Mucosa of stomach (tissue), 1 donor: ENCODE measurements at regions not wholly inside any gene's neighbourhood (a gene's known extent, or its start where the extent isn't known, plus 50 kb on each side); places are given as distances from the start of the nearest gene placed in this dataset.

Experiments used
- H3K27me3 ChIP-seq: one replicate; pipeline ENCODE4 v1.7.0; 2013; ENCODE audit warnings: mild to moderate bottlenecking, low read length; ENCODE audit not compliant: control insufficient read depth, insufficient read depth
- H3K36me3 ChIP-seq: one replicate; pipeline ENCODE4 v1.7.0; 2013; ENCODE audit warnings: low read length; ENCODE audit not compliant: control insufficient read depth, insufficient read depth
- H3K4me1 ChIP-seq: one replicate; pipeline ENCODE4 v1.7.0; 2013; ENCODE audit warnings: mild to moderate bottlenecking, low read length; ENCODE audit not compliant: control insufficient read depth, insufficient read depth
- H3K4me3 ChIP-seq: one replicate; pipeline ENCODE4 v1.7.0; 2013; ENCODE audit warnings: low read length
- H3K9ac ChIP-seq: one replicate; pipeline ENCODE4 v1.7.0; 2013; ENCODE audit warnings: mild to moderate bottlenecking, low read length, moderate library complexity
- H3K9me3 ChIP-seq: one replicate; pipeline ENCODE4 v1.7.0; 2013; ENCODE audit warnings: mild to moderate bottlenecking, low read length, moderate library complexity; ENCODE audit not compliant: control insufficient read depth
- donor health status: Pancreatic carcinoma.

GRCh38 chr2:13596233-13596632 is 879.5 kb downstream of the TRIB2 start:
- H3K9me3 ChIP-seq: no peaks in the 10 kb centered on the region
- no peak overlapping the region for H3K4me3 ChIP-seq
- no peaks in the 10 kb centered on the region for H3K4me1 ChIP-seq
- H3K9ac ChIP-seq: no peak overlapping the region
- H3K36me3 ChIP-seq: no peaks in the 10 kb centered on the region
- H3K27me3 ChIP-seq: no peaks in the 10 kb centered on the region

- Histone ChIP-seq H3K9me3 (no peaks in the 10 kb centered on the region), H3K36me3 (no peaks in the 10 kb centered on the region), H3K9ac (no peak overlapping the region), H3K27me3 (no peaks in the 10 kb centered on the region), H3K4me1 (no peaks in the 10 kb centered on the region), H3K4me3 (no peak overlapping the region)
Observed at GRCh38 chr2:13597176-13597575, 880.4 kb downstream of the TRIB2 start.

- Histone ChIP-seq H3K27me3 (no peaks in the 10 kb centered on the region), H3K4me1 (no peaks in the 10 kb centered on the region), H3K36me3 (no peaks in the 10 kb centered on the region), H3K9ac (no peak overlapping the region), H3K4me3 (no peak overlapping the region), H3K9me3 (no peaks in the 10 kb centered on the region)
Observed at GRCh38 chr2:13601506-13601905, 884.8 kb downstream of the TRIB2 start.

GRCh38 chr2:13604951-13605661 is 888.4 kb downstream of the TRIB2 start:
- Histone ChIP-seq H3K4me3 (no peak overlapping the region), H3K36me3 (no peaks in the 10 kb centered on the region), H3K9ac (no peak overlapping the region), H3K27me3 (no peaks in the 10 kb centered on the region), H3K9me3 (no peaks in the 10 kb centered on the region), H3K4me1 (no peaks in the 10 kb centered on the region)

GRCh38 chr2:13607139-13607538 is 890.4 kb downstream of the TRIB2 start:
- Histone ChIP-seq H3K4me1 (no peaks in the 10 kb centered on the region), H3K9ac (no peak overlapping the region), H3K9me3 (no peaks in the 10 kb centered on the region), H3K4me3 (no peak overlapping the region), H3K27me3 (no peaks in the 10 kb centered on the region), H3K36me3 (no peaks in the 10 kb centered on the region)

- no peak overlapping the region for H3K9ac ChIP-seq
- H3K4me1 ChIP-seq: no peaks in the 10 kb centered on the region
- no peaks in the 10 kb centered on the region for H3K9me3 ChIP-seq
- no peaks in the 10 kb centered on the region for H3K27me3 ChIP-seq
- H3K4me3 ChIP-seq: no peak overlapping the region
- no peaks in the 10 kb centered on the region for H3K36me3 ChIP-seq
Observed at GRCh38 chr2:13611939-13612338, 895.2 kb downstream of the TRIB2 start.

GRCh38 chr2:13616059-13616458 is 899.3 kb downstream of the TRIB2 start:
- H3K4me1 ChIP-seq: no peaks in the 10 kb centered on the region
- H3K27me3 ChIP-seq: no peaks in the 10 kb centered on the region
- no peak overlapping the region for H3K9ac ChIP-seq
- no peak overlapping the region for H3K4me3 ChIP-seq
- no peaks in the 10 kb centered on the region for H3K36me3 ChIP-seq
- H3K9me3 ChIP-seq: no peaks in the 10 kb centered on the region

- Histone ChIP-seq H3K9ac (no peak overlapping the region), H3K36me3 (no peaks in the 10 kb centered on the region), H3K9me3 (no peaks in the 10 kb centered on the region), H3K4me3 (no peak overlapping the region), H3K27me3 (no peaks in the 10 kb centered on the region), H3K4me1 (no peaks in the 10 kb centered on the region)
Observed at GRCh38 chr2:13616616-13617015, 899.9 kb downstream of the TRIB2 start.

- Histone ChIP-seq H3K4me1 (no peaks in the 10 kb centered on the region), H3K9me3 (no peaks in the 10 kb centered on the region), H3K36me3 (no peaks in the 10 kb centered on the region), H3K9ac (no peak overlapping the region), H3K27me3 (no peaks in the 10 kb centered on the region), H3K4me3 (no peak overlapping the region)
Observed at GRCh38 chr2:13628122-13628521, 911.4 kb downstream of the TRIB2 start.

- Histone ChIP-seq H3K4me1 (no peaks in the 10 kb centered on the region), H3K9ac (no peak overlapping the region), H3K4me3 (no peak overlapping the region), H3K9me3 (peaks cover 3% of the 10 kb centered on the region), H3K27me3 (no peaks in the 10 kb centered on the region), H3K36me3 (no peaks in the 10 kb centered on the region)
Observed at GRCh38 chr2:13638181-13638580, 921.4 kb downstream of the TRIB2 start.

- H3K27me3 ChIP-seq: no peaks in the 10 kb centered on the region
- H3K9ac ChIP-seq: no peak overlapping the region
- no peak overlapping the region for H3K4me3 ChIP-seq
- H3K9me3 ChIP-seq: no peaks in the 10 kb centered on the region
- no peaks in the 10 kb centered on the region for H3K4me1 ChIP-seq
- no peaks in the 10 kb centered on the region for H3K36me3 ChIP-seq
Observed at GRCh38 chr2:13649918-13650317, 933.2 kb downstream of the TRIB2 start.

- no peaks in the 10 kb centered on the region for H3K4me1 ChIP-seq
- H3K9me3 ChIP-seq: no peaks in the 10 kb centered on the region
- H3K36me3 ChIP-seq: no peaks in the 10 kb centered on the region
- no peak overlapping the region for H3K9ac ChIP-seq
- H3K4me3 ChIP-seq: no peak overlapping the region
- no peaks in the 10 kb centered on the region for H3K27me3 ChIP-seq
Observed at GRCh38 chr2:13650586-13651180, 933.9 kb downstream of the TRIB2 start.
